Right ventricle myocardium superior (tissue), 1 donor: ENCODE measurements at regions not wholly inside any gene's neighbourhood (a gene's known extent, or its start where the extent isn't known, plus 50 kb on each side); places are given as distances from the start of the nearest gene placed in this dataset.

ENCODE experiments used
- ATAC-seq: fragments of 200-7000 bp; cut with Tn5 transposase; one replicate; pipeline ENCODE4 v1.9.1; 2020; ENCODE audit warnings: mild to moderate bottlenecking; ENCODE audit not compliant: poor library complexity
- DNase-seq: peaks from one replicate; pipeline ENCODE4 v3.0.0-alpha.2; 2020
- intact Hi-C: fragments of 100-400 bp; cut with DNase I; formaldehyde crosslinking; loops from one replicate; pipeline ENCODE4 v1.11.2; 2022
- donor health status: DM: no; HTN: yes; CAD: no; lungs with severe emphysema.

GRCh38 chr3:13166243-13167063 is 93.2 kb upstream of the IQSEC1 start:
- ATAC-seq, result no peak
- intact Hi-C loops, result no loop called here
- no peak for DNase-seq

GRCh38 chr3:13165576-13165975 is 92.3 kb upstream of the IQSEC1 start:
- DNase-seq (no peak), ATAC-seq (no peak)
- intact Hi-C loops, result no loop called here

- intact Hi-C loops, result no loop called here
- DNase-seq (no peak), ATAC-seq (no peak)
Measured at GRCh38 chr3:13164893-13165492, 91.8 kb upstream of the IQSEC1 start.

GRCh38 chr3:13163848-13164382 is 90.7 kb upstream of the IQSEC1 start:
- intact Hi-C loops, result no loop called here
- DNase-seq (no peak), ATAC-seq (no peak)

- intact Hi-C loops, result no loop called here
- DNase-seq, result no peak
- no peak for ATAC-seq
Measured at GRCh38 chr3:13162549-13163320, 89.5 kb upstream of the IQSEC1 start.

GRCh38 chr3:13161771-13162535 is 88.7 kb upstream of the IQSEC1 start:
- DNase-seq (no peak), ATAC-seq (no peak)
- intact Hi-C loops, result no loop called here

GRCh38 chr3:13161021-13161759 is 88.0 kb upstream of the IQSEC1 start:
- ATAC-seq, result no peak
- no peak for DNase-seq
- intact Hi-C loops, result no loop called here

GRCh38 chr3:13160619-13161018 is 87.4 kb upstream of the IQSEC1 start:
- ATAC-seq (no peak), DNase-seq (no peak)
- intact Hi-C loops, result no loop called here

- ATAC-seq, result no peak
- no peak for DNase-seq
- intact Hi-C loops, result no loop called here
Measured at GRCh38 chr3:13159890-13160289, 86.7 kb upstream of the IQSEC1 start.

GRCh38 chr3:13158871-13159270 is 85.6 kb upstream of the IQSEC1 start:
- intact Hi-C loops, result no loop called here
- DNase-seq (no peak), ATAC-seq (no peak)

GRCh38 chr3:13158408-13158807 is 85.2 kb upstream of the IQSEC1 start:
- intact Hi-C loops, result no loop called here
- DNase-seq, result no peak

GRCh38 chr3:13157986-13158385 is 84.8 kb upstream of the IQSEC1 start:
- intact Hi-C loops, result no loop called here
- DNase-seq (no peak), ATAC-seq (no peak)

More at GRCh38 chr3:13158408-13158807, 85.2 kb upstream of the IQSEC1 start:
- no peak for ATAC-seq

GRCh38 chr3:13152826-13153710 is 79.8 kb upstream of the IQSEC1 start:
- intact Hi-C loops, result no loop called here
- ATAC-seq, result no peak
- DNase-seq, result no peak

- ATAC-seq (no peak), DNase-seq (no peak)
- intact Hi-C loops, result no loop called here
Measured at GRCh38 chr3:13150624-13151023, 77.4 kb upstream of the IQSEC1 start.

- DNase-seq, result no peak
Measured at GRCh38 chr3:13149330-13150108, 76.3 kb upstream of the IQSEC1 start.

GRCh38 chr3:13148561-13149329 is 75.5 kb upstream of the IQSEC1 start:
- ATAC-seq, result no peak
- intact Hi-C loops, result no loop called here
- DNase-seq, result no peak

More at GRCh38 chr3:13149330-13150108, 76.3 kb upstream of the IQSEC1 start:
- intact Hi-C loops, result no loop called here
- ATAC-seq, result no peak
